ENCODE measurements at regions not wholly inside any gene's neighbourhood (a gene's known extent, or its start where the extent isn't known, plus 50 kb on each side); places are given as distances from the start of the nearest gene placed in this dataset.

- TF ChIP-seq, protein P1, sequence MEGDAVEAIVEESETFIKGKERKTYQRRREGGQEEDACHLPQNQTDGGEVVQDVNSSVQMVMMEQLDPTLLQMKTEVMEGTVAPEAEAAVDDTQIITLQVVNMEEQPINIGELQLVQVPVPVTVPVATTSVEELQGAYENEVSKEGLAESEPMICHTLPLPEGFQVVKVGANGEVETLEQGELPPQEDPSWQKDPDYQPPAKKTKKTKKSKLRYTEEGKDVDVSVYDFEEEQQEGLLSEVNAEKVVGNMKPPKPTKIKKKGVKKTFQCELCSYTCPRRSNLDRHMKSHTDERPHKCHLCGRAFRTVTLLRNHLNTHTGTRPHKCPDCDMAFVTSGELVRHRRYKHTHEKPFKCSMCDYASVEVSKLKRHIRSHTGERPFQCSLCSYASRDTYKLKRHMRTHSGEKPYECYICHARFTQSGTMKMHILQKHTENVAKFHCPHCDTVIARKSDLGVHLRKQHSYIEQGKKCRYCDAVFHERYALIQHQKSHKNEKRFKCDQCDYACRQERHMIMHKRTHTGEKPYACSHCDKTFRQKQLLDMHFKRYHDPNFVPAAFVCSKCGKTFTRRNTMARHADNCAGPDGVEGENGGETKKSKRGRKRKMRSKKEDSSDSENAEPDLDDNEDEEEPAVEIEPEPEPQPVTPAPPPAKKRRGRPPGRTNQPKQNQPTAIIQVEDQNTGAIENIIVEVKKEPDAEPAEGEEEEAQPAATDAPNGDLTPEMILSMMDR (conservative IDR thresholded peaks at IDR 0.05; ENCODE audit: low read depth, low read length), result no peak
- H3K4me3 ChIP-seq (ENCODE audit: low read depth, low read length), result no peak overlapping the region
- no peak for DNase-seq (ENCODE audit: low read depth)
Measured at GRCh38 chr13:44887515-44887914, 101.8 kb downstream of the NUFIP1 start.

GRCh38 chr13:44884076-44884729 lies 105.1 kb downstream of the NUFIP1 start:
- no peak for DNase-seq (ENCODE audit: low read depth)
- TF ChIP-seq, protein P1 (conservative IDR thresholded peaks at IDR 0.05; ENCODE audit: low read depth, low read length), result no peak
- H3K4me3 ChIP-seq (ENCODE audit: low read depth, low read length), result no peak overlapping the region

DNA sequence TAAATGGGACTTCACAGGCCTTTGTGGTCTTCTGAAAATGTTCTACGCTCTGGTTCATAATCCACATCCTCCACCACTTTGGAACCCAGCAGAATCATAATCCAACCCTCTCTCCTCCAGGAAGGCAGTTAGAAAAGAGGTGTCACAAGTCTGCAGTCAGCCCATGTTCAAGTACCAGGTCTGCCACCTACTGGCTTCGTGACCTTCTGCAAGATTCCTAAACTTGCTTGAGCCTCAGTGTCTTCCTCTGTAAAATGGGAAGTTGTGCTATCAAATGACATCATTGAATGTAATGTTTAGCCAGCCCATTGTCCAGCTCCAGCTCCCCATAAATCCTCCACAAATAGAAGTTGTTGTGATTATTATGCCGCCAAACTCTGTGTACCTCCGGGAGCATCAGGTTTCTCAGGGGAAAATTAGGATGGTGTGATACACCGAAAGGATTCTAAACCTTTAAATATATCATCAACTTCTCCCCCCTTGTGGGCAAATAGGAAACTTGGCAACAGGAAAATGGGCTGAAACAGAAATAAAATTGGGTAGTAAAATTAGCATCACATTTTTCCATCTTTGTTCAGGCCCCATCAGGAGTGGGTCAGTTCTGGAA lies 109.7 kb downstream of the NUFIP1 start:
- no peak for DNase-seq (ENCODE audit: low read depth)
- H3K4me3 ChIP-seq (ENCODE audit: low read depth, low read length), result no peak overlapping the region
- TF ChIP-seq, protein P1 (conservative IDR thresholded peaks at IDR 0.05; ENCODE audit: low read depth, low read length), result peak; percentile 74

DNA sequence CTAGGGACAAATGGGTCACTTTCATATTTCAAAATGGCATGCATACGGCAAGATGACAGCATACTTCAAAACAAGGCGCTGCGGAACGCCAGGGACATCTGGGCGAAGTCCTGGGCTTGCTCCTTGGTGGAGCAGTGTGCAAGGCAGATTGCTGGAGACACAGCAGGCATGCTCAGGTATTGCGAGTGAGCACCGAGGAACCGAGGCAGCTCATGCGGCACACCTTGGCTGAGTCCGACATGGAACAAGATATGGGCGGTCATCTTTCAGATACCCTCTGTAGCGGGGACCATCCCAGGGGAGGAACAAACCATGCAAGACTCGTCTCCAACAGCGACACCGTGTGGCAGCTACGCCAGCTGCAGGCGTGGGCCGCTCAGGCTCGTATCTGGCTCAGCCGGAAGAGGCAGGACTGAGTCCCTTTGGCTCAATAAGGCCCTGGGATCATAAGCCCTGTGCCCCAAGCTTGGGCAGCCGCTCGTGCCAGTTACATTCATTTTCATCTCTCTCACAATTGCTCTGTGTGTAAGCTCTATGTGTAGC lies 112.4 kb downstream of the NUFIP1 start:
- TF ChIP-seq, protein P1 (conservative IDR thresholded peaks at IDR 0.05; ENCODE audit: low read depth, low read length), result peak; percentile 49
- no peak overlapping the region for H3K4me3 ChIP-seq (ENCODE audit: low read depth, low read length)
- DNase-seq (ENCODE audit: low read depth), result no peak

- DNase-seq (ENCODE audit: low read depth), result no peak
- no peak overlapping the region for H3K4me3 ChIP-seq (ENCODE audit: low read depth, low read length)
- TF ChIP-seq, protein P1 (conservative IDR thresholded peaks at IDR 0.05; ENCODE audit: low read depth, low read length), result no peak
Measured at GRCh38 chr13:44874886-44875630, 114.2 kb downstream of the NUFIP1 start.

GRCh38 chr13:44874176-44874575 lies 115.1 kb downstream of the NUFIP1 start:
- DNase-seq (ENCODE audit: low read depth), result no peak
- no peak overlapping the region for H3K4me3 ChIP-seq (ENCODE audit: low read depth, low read length)
- TF ChIP-seq, protein P1 (conservative IDR thresholded peaks at IDR 0.05; ENCODE audit: low read depth, low read length), result no peak
